Inflammatory macrophage (primary cell): ENCODE measurements at regions not wholly inside any gene's neighbourhood (a gene's known extent, or its start where the extent isn't known, plus 50 kb on each side); places are given as distances from the start of the nearest gene placed in this dataset.

Source experiments
- DNase-seq, 2 donors: peaks; one replicate each; pipeline ENCODE4 v3.0.0-alpha.2; 2020 to 2022

- no peak for DNase-seq
Measured at GRCh38 chr1:168966217-168966616, 140.3 kb upstream of the ATP1B1 start.

DNA sequence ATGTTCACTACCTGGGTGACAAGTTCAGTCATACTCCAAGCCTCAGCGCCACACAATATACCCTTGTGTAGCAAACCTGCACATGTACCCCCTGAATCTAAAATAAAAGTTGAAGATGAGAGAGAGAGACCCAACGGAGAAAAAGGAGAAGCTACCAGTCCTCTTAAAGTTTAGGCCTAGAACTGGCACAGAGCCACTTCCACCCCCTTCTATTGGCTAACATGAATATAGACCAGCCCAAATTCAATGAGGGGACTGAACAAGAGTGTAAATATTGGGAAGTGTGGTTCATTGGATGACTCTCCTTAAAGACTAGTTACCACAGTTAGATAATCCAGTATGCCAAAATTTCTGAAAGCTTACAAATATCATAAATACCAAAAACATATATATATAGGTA, 139.9 kb upstream of the ATP1B1 start:
- DNase-seq, result peak; percentile 39 to 44

DNA sequence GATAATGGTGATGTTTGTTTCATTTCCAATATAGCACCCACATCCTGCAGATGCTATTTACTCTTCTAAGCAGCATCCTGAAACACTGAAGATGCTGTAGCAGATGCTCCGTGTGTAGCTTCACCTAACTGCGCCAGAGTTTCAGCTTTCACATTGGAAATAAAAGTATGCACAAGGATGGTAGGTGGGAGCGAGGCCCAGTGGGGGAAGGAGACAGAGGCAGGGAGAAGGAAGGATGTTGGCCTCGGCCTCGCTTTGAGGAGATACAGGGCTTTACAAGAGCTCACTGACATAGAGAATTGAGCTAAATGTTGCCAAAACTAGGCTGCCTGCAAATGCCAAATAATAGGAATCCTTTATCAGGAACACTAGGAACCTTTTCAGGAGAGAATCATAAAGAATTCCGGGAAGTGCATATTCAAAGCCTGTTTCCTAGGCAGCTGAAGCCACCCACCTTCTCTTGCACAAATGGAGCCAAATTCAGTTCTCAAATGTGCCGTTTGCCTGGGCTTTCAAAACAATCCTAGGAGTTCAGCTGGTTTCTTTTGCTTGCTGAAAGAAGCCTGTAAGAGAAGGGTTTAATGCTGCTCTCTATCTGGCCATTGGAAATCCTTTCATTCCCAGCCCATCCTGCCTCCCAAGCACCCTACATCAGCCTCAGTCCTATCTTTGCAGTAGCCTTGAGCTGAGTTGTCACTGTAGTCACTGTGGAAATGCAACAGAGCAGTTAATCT, 135.4 kb upstream of the ATP1B1 start:
- no peak for DNase-seq

DNA sequence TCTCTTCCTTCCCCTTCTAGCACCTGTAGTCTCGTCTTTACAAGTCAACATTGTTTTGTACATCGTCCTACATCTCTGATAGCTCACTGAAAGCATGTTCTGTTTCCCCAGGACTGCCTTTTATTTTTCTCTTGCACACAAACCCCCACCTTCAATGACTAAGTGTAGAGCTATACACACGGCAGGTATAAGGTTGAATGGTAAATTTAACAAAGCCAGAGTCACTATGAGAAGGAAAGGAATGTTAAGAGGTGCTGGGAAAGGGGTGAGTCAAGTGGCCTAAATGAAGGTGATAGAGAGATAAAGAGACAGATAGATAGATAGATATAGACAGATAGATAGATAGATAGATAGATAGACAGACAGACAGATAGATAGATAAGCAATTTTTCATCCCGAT, 134.3 kb upstream of the ATP1B1 start:
- DNase-seq, result no peak

DNA sequence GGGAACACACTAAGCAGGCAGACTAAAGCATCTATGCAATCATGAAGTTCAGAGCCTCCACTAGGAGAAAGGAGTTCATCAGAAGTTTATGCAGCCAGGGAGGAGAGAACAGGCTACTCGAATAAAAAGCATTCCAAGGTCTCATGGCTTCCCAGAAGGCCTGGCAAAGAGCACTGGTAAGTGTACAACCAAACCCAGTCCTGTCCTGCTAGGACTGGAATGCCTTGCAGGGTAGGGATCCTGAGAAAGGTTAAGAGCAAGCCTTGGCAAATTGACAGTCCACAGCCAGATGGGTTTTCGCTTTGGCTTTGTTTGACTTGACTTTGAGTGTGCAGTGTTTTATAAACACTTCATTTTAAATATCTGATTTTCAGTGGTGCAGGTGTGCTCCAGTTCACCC, 133.6 kb upstream of the ATP1B1 start:
- DNase-seq, result no peak

DNA sequence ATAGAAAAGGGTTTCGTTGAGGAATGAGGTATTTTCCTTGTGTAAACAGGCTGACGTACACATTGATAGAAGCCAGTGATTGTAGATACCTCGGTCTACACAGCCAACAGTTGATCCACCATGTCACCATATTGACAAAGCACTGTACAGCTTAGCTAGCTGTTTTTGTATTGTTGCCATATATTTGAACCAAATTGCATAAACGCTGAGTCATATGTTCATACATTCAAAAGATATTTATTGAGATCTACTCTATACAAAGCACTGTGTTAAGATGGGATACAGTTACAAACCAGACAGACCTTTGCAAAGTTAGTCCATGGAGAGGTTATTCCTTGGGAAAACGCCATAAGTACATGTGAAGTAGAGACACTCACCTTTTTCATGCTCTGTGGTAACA, 132.4 kb upstream of the ATP1B1 start:
- DNase-seq, result no peak

- no peak for DNase-seq
Measured at GRCh38 chr1:168974611-168975010, 131.9 kb upstream of the ATP1B1 start.

GRCh38 chr1:168976267-168976666, 130.2 kb upstream of the ATP1B1 start:
- DNase-seq, result peak; percentile 29 to 35

DNA sequence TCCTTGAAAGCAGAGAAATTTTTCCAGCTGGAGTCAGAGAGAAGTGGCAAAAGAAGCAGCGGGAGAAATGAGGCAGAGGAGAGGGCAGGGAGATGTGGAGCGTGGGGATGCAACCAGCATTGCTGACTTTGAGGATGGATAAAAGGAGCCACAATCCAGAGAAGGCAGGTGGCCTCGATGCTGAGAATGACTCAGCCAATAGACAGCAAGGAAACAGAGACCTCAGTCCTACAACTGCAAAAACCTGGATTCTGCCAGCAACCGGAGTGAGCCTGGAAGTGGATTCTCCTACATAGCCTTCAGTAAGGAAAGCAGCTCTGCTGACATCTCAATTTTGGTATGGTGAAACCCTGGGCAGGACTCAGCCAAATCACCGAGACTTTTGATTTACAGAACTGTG, 128.9 kb upstream of the ATP1B1 start:
- DNase-seq, result no peak

GRCh38 chr1:168979276-168979675, 127.2 kb upstream of the ATP1B1 start:
- peak; percentile 57 to 72 for DNase-seq

GRCh38 chr1:168980180-168980579, 126.3 kb upstream of the ATP1B1 start:
- DNase-seq, result no peak

DNA sequence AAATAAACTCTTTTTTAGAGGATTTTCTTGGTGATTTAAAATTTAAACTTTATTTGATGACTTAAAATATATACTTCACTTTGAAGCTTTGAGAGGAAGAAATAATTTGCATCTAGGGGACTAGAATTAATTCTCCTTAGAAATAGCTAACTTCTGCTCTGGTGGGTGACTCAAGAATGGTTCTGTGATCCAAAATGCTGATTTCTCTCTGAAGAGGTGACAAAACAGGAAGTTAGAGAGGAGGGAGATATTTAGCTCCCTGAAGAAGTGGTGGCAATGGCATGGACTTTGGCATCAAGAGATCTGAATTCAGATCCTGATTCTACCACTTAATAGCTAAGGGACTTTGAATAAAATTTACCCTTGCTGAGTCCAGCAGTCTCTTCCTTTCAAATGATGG, 125.8 kb upstream of the ATP1B1 start:
- DNase-seq, result peak; percentile 33 to 34

GRCh38 chr1:168982778-168983177, 123.7 kb upstream of the ATP1B1 start:
- no peak for DNase-seq

DNA sequence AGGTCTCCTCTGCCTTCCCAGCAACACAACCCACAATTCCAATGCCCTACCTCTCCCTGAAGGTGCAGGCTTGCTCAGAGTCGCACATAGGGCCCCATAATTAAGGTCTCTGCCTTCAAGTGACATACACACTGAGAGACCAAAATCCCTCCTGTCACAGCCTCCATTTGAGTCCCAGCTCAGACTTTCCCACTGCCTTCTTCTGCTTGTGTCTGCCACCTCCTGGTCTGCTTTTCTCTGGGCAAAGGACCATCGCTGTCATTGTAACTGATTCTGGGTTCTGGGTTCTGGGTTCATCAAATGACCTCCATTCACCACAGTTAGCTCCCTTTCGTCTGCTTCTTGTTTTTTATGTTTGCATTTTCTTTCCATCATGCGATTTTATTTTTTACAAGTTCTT, 119.2 kb upstream of the ATP1B1 start:
- DNase-seq, result no peak

DNA sequence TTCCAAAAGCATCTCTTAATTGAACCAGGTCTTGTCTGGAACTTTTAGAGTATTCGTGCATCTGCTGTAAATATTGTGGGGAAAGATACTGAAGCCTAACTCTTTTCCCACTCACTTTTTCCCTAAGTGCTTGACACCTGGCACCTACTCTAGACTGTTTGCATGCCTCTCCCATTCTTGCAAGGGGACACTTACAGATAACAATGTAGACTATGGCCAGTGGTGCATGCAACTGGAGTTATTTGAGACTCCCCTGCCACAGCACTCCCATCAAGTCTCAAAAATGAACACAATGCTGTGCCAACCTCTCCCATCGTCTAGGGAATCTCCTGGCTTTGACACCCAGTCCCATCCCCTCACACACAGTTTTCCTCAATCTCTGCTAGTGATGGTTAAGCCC, 118.6 kb upstream of the ATP1B1 start:
- DNase-seq, result no peak

GRCh38 chr1:168989985-168990384, 116.5 kb upstream of the ATP1B1 start:
- DNase-seq, result no peak

DNA sequence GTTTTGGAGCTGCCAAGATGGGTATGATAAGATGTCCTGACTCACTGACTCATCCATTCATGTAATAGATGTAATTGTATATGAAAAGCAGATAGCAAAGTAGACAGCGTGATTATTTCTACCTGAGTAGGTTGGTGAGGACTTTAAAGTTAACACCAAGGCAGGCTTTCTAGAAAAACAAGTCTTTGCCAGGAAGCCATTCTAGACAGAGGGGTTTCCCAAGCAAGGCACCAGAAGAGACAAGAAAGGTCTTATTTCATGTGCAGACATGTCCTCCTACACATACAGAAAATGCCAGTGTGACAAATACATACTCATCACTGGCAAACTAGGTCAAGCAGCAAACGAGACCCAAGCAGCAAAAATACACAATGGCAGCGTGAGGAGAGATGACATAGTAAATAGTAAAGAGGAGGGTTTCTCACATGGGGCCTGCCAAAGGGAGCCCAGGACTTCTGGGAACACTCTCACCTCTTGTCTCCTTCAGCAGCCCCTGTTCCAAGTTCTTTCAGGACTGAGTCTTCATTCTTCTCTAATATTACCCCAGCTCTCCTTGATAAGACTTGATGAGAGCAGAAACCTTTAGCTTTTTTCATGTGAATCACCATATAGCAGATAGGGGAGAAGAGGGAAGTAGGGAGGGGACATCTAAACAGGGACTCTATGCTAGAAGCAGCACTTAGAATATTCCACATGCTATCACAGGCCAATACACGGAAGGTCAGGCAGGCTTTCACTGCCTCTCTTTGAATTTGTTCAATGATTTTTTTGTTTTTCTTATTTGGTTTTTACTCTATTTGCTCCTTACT, 114.6 kb upstream of the ATP1B1 start:
- no peak for DNase-seq

DNA sequence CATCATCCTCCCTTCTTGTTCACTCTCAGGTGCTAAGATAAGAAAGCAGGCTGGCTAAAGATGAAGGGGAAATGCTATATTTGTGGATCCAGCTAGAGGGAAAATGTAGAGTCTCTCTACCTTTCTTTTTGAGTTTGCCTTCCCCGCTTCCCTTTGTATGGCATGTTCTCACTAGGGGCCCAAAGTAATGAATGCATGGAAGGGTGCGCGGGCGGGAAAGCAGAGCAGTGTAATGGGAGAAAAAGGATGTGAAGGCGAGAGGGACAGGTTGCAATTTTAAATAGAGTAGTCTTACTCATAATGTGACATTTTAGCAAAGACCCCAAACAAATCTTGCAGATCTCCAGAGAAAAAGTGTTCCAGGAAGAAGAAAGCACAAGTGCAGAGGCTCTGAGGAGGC, 105.1 kb upstream of the ATP1B1 start:
- no peak for DNase-seq

- peak in 1 of 2 donors; percentile 9 for DNase-seq
Measured at GRCh38 chr1:169003864-169004516, 102.5 kb upstream of the ATP1B1 start.

- DNase-seq, result no peak
Measured at GRCh38 chr1:169005776-169006175, 100.7 kb upstream of the ATP1B1 start.

GRCh38 chr1:169009666-169010065, 96.8 kb upstream of the ATP1B1 start:
- DNase-seq, result peak in 1 of 2 donors; percentile 11

DNA sequence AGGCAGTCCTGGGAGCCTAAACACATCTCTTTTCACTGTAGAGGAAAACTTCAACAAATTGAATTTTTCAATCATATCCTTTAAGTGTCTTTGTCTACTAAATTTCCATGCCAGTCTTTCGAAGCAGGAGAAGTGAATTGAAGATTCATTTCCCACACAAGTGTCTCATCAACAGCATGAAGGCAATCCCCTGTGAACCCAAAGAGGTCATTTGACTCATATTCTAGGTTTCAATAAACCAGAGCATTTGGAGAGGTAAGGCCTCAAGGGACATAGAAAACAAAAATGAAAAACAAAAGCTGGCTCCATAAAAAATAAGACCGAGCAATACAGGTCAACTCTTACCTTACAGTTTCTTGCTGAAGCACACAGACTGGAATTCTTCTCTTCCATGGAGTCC, 94.1 kb upstream of the ATP1B1 start:
- no peak for DNase-seq

DNA sequence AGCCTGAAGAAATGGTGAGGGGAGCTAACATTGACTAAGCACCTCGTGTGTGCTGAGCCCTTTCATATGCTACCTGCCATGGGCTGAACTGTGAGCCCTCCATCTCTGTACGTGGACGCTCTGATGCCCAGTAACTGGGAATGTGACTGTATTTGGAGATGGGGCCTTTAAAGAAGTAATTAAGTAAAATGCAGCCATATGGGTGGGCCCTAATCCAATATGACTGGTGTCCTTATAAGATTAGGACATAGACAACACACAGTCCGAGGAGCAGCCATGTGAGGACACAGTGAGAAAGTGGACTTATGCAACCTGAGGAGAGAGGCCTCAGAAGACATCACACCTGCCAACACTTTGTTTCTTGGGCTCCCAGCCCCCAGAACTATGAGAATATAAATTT, 92.7 kb upstream of the ATP1B1 start:
- no peak for DNase-seq

DNA sequence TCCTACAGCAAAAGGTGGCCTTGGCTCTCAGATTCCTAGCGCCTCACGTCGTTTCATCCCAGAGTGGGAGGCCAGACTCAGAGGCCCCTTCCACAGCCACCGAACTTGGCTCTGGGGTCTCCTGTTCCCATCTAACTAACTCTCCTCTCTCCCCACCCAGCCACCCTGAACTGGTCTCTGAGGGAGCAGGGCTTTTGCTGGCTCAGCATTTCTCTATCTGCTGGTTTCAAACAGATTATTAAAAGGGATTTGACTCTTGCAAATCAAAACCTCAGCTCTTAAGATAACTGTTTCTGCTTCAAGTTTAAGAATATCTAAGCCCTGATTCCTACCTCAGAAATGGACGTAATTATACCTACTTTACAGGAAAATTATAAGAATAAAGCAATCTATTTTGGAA, 91.0 kb upstream of the ATP1B1 start:
- DNase-seq, result no peak
